HG02623 (cell line): ENCODE measurements at regions not wholly inside any gene's neighbourhood (a gene's known extent, or its start where the extent isn't known, plus 50 kb on each side); places are given as distances from the start of the nearest gene placed in this dataset.

Experiments used
- ATAC-seq: cut with Tn5 transposase; IDR thresholded peaks from one replicate; pipeline ENCODE4 v1.9.1; 2021; ENCODE audit warnings: moderate library complexity; ENCODE audit not compliant: unreplicated experiment

GRCh38 chr4:54929459-54929858 is 195.9 kb downstream of the KDR start:
- ATAC-seq, result no peak

GRCh38 chr4:54924891-54925290 is 200.5 kb downstream of the KDR start:
- no peak for ATAC-seq

- no peak for ATAC-seq
Measured at GRCh38 chr4:54915276-54915675, 210.1 kb downstream of the KDR start.

- no peak for ATAC-seq
Measured at GRCh38 chr4:54914781-54915180, 210.6 kb downstream of the KDR start.

- ATAC-seq, result no peak
Measured at GRCh38 chr4:54913751-54914526, 211.5 kb downstream of the KDR start.

- ATAC-seq, result no peak
Measured at GRCh38 chr4:54912155-54912554, 213.2 kb downstream of the KDR start.

- no peak for ATAC-seq
Measured at GRCh38 chr4:54909961-54910360, 215.4 kb downstream of the KDR start.

GRCh38 chr4:54908763-54909162 is 216.6 kb downstream of the KDR start:
- no peak for ATAC-seq

- no peak for ATAC-seq
Measured at GRCh38 chr4:54904953-54905352, 220.4 kb downstream of the KDR start.

- no peak for ATAC-seq
Measured at GRCh38 chr4:54902976-54903375, 222.4 kb downstream of the KDR start.

- ATAC-seq, result no peak
Measured at GRCh38 chr4:54902271-54902670, 223.1 kb downstream of the KDR start.

- no peak for ATAC-seq
Measured at GRCh38 chr4:54901202-54901601, 224.2 kb downstream of the KDR start.

GRCh38 chr4:54898656-54899340 is 226.6 kb downstream of the KDR start:
- ATAC-seq, result no peak

GRCh38 chr4:54898056-54898562 is 227.3 kb downstream of the KDR start:
- no peak for ATAC-seq

GRCh38 chr4:54897590-54897989 is 227.8 kb downstream of the KDR start:
- no peak for ATAC-seq

- no peak for ATAC-seq
Measured at GRCh38 chr4:54882616-54883015, 224.9 kb downstream of the KIT start.

- no peak for ATAC-seq
Measured at GRCh38 chr4:54879576-54879975, 221.8 kb downstream of the KIT start.

- ATAC-seq, result no peak
Measured at GRCh38 chr4:54877006-54877405, 219.2 kb downstream of the KIT start.

GRCh38 chr4:54872261-54872660 is 214.5 kb downstream of the KIT start:
- no peak for ATAC-seq

GRCh38 chr4:54863571-54864255 is 206.0 kb downstream of the KIT start:
- no peak for ATAC-seq

- ATAC-seq, result no peak
Measured at GRCh38 chr4:54861201-54861600, 203.4 kb downstream of the KIT start.
